HG03175 (cell line): ENCODE measurements at regions not wholly inside any gene's neighbourhood (a gene's known extent, or its start where the extent isn't known, plus 50 kb on each side); places are given as distances from the start of the nearest gene placed in this dataset.

Experiments
- ATAC-seq: cut with Tn5 transposase; IDR thresholded peaks from one replicate; pipeline ENCODE4 v1.9.1; 2021; ENCODE audit warnings: mild to moderate bottlenecking, moderate library complexity; ENCODE audit not compliant: unreplicated experiment

- no peak for ATAC-seq
Observed at GRCh38 chrX:40282946-40283660, 185.3 kb upstream of the BCOR start.

DNA sequence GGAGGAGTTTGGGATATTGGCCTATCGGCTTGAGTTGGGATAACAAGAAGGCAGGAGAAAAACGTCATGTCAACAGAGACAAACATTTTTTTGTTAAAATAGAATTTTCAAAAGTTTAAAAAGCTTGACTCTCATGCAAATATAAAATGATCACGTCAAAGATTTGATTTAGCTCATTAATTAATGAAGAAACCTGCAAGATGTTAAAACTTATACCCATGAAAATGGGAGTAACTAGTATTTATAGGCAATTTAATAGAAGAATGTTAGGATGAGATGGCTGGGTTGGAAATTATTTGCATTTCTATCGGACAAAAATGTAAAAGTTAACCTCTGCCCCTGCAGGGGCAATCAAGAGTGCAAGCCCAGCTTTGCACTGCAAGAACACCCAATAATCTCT is 184.6 kb upstream of the BCOR start:
- ATAC-seq = no peak

- ATAC-seq = no peak
Observed at GRCh38 chrX:40281336-40282005, 183.7 kb upstream of the BCOR start.

DNA sequence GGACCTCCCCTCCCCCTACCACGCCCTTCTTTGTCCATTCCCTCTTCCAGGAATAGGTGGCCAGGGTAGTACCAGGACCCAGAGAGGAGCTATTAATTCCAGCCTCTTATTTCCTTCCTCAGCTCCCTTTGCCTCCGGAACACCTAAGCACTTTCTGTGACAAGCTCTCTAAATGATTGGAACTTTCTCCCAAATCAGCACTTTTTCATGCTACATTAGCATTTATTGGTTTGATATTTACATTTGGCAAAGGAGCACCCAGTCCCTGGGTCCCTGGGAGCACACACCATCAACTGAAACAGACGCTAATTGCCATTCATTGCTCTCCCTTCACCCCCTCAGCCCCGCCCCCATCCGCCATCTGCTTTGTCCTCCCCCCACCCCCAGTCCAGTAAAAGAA is 182.0 kb upstream of the BCOR start:
- no peak for ATAC-seq

GRCh38 chrX:40279091-40279430 is 181.3 kb upstream of the BCOR start:
- ATAC-seq = no peak

DNA sequence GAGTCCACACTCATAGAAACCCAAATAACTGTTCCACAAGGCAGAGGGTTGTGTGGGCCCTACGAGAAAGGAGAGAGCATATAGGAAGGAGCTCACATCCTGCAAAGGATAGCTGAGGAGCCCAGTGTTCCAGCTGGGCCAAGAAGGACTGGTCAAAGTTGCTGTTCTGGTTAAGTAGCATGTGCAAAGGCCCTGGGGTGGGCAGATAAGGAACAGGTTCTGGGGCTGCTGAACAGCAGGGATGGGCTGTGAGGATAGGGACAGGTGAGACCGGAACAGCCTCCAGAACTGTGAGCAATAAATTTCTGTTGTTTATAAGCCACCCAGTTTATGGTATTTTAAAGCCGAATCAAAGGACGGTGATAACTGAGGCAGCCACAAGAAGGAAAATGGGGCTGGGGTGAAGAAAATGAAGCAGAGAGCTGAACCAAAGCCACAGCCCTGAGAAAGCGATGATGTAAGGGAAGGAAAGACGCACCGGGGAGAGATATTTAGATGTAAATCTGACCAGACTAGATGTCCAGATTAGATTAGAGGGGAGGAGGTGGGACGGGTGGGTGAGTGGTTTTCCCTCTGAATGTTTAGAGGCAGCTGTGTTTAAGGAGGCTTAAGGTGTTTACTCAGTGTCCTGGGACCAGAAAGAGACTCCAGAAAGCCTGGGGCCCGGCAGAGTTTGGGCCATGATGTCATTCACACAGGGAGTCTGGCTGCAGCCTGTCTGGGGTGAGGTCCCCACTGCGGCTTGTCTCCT is 180.8 kb upstream of the BCOR start:
- no peak for ATAC-seq

DNA sequence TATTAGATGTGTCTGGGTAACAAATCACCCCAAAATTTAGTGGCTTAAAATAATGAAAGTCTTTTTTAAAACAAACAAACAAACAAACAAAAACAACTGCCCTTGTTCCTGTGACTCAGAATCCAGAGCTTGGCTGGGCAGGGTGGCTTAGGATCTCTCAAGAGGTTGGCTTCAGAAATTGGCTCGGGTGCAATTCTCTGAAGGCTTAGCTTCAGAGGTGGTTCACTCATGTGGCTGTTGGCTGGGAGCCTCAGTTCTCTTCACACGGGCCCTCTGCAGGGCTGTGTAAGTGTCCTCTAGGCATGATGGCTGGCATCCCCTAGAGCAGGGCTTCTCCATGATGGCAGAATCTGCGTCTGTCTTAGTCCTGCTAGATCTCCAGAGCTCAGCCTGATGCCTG is 179.9 kb upstream of the BCOR start:
- no peak for ATAC-seq

- no peak for ATAC-seq
Observed at GRCh38 chrX:40273356-40274050, 175.7 kb upstream of the BCOR start.

- no peak for ATAC-seq
Observed at GRCh38 chrX:40272776-40273175, 175.0 kb upstream of the BCOR start.

- no peak for ATAC-seq
Observed at GRCh38 chrX:40272141-40272540, 174.4 kb upstream of the BCOR start.

DNA sequence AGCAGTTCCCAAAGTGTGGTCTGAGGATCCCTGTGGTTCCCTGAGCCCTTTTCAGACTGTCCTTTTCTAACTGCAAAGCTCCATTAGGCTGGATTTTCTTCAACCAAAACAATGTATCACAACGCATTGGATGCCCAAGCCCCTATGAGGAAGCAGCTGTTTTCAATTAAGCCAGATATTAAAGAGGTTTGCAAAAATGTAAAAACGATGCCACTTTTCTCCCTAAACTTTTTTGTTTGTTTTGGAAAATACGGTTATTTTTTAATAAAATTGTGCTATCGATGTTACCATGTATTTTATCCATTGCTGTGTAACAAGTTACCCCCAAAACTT is 170.4 kb upstream of the BCOR start:
- no peak for ATAC-seq

DNA sequence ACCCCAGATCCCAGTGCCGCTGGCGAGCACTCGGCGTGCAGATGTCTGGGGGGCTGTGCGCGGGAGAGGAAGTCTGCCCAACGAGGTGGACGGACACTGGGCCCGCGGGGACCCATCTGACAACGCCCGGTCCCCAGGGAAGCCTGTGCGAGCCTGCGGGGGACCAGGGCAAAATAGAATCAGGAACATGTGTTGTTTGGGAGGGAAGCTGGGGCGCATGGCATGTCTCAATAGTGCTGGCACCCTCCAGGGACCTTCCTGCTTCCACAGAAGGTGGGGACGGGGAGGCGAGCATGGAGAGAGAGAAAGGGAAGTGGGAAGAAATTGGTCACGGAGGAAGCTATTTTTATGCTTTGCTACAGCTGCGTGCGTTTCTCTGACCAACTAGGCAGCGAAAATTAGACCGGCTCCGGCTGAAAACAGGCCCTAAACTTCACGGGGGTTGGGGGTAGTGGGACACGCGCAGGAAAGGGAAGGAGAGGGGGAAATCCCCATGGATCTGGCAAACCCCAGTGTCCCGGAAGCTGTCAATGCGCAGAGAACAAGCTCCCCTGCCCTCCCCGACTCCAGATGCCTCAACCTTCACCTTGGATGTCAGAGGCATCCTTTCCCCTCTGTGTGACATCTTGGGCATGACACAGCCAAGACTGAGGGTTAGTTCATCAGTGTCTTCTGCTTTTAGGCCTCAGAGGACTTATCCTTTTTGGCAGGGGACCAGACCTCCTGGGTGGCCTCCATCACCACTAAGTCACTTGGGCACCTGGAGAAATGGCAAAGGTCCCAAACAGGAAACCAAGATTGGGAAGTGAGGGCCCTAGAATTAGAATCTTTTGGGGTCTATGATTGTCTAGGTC is 169.8 kb upstream of the BCOR start:
- no peak for ATAC-seq

DNA sequence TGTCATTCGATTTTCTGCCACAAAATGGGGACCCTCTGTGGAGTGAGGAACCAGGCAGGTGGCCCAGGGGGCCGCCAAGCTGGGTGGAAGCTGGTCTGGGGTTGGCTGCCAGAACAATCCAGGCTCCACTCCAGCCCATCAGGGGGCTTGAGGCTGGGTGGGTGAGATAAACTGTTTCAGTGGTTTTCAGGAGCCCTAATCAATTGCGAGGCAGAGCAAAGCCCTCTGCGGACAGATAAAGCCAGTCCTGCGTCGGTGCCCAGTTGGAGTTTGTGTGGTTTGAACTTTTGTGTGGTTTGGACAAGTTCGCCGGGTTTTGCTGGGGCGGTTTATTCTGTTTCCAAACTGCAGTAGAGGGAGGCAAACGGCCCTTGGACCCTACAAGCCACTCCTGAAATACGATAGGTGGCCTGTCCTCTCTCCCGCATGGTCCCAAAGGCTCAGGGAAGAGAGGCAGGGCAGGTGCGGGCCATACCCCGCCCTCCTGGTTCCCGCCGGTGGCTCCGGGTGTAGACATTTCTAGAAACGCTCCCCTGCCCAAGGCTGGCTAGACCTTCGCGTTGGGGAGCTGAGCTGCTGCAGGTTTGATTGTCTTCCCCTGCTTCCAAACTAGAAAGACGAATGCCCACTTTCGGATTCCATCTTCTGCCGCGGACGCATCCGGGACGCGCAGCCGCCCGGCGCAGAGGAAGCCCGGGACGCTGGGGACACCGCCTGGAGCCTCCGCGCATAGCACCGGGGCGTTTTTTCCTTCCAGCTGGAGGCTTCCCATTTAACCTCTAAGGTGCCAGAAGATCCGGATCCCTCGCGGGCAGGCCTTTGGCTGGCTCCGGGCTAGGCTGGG is 169.0 kb upstream of the BCOR start:
- ATAC-seq = no peak

DNA sequence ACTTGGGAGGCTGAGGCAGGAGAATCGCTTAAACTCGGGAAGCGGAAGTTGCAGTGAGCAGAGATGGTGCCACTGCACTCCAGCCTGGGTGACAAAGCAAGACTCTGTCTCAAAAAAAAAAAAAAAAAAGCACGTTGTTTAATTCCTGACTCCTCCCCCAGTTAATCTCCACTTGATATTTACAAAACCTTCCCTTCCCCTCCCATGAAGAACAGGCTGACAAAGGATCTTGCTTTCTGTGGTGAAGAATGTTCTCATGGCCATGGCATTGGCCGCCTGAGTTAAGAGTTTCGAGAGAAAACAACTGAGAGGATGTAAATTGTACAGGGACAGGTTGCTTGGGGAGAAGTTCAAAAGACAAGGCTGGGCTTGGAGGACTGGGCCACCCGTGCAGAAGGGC is 168.2 kb upstream of the BCOR start:
- ATAC-seq = no peak

DNA sequence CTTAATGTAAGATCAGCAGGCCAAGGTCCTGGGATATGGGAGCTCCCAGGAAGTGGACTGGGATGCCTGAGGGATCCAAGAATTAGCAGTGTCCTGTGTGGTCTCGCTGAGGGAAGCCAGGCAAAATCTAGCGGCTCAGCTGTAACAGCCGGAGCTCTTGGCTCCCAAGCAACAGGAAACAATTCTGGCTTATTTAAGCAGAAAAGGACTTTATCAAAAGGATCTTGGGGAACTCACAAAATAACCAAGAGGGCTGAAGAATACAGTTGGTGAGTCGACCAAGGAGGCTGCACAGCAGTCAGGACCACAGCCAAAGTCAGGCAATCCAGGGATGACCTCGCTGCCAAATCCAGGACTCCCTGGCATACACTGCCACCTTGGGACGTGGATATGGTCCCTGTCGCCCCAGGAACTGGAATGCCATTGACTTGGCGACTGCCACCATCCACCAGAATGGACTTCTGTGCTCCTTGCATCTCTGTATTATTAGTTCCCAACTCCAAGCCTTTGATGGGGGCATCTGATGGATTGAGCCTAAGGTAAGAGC is 165.3 kb upstream of the BCOR start:
- ATAC-seq = no peak

GRCh38 chrX:40262157-40263013 is 164.6 kb upstream of the BCOR start:
- ATAC-seq = no peak

DNA sequence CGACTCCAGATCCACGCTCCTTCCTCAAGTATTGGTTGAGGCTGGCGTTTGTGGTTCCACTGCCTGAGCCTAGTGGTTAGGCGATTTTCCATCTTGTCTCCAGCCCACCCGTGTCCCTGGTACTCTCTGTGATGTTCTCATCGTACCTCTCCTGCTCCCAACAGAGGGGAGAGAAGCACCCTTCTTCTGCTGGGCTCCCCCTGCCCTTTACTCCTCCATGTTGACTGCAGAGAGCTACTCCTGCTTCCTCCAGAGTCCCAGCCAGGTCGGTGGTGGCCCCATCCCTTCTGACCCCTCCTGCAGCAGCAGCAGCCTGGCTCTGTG is 164.0 kb upstream of the BCOR start:
- no peak for ATAC-seq

DNA sequence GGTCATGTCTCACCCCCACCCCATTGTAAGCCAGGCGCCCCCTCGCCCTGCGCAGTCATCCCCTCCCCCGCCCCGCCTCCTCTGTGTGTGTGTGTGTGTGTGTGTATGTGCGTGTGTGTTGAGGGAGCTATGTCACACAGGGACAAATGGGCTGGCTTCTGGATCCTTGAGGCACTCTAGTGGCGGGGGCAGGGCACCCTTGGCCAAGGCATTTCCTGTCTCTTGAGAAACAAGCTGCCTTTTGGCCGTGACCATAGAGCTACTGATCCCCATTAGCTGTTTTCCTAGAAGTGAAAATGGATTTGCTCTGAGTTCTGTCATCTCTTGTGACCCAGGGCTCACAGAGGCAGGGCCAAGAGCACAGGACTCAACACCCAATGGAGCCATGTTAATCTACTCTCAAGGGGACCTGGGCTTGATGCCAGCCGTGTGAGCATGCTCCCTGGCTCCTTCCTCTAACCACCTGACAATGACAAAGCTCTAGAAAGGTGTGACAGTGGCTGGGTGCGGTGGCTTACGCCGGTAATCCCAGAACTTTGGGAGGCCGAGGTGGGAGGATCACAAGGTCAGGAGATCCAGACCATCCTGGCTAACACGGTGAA is 162.5 kb upstream of the BCOR start:
- no peak for ATAC-seq
